GM12891 (cell line): ENCODE measurements at regions not wholly inside any gene's neighbourhood (a gene's known extent, or its start where the extent isn't known, plus 50 kb on each side); places are given as distances from the start of the nearest gene placed in this dataset.

Experiments
- POLR2A ChIP-seq: IDR thresholded peaks from 2 replicates; pipeline ENCODE4 v1.6.1; 2011; ENCODE audit warnings: low read depth, low read length, control low read depth
- TAF1 ChIP-seq: IDR thresholded peaks from 2 replicates; pipeline ENCODE4 v1.6.1; 2011; ENCODE audit warnings: low read depth, low read length, control low read depth

DNA sequence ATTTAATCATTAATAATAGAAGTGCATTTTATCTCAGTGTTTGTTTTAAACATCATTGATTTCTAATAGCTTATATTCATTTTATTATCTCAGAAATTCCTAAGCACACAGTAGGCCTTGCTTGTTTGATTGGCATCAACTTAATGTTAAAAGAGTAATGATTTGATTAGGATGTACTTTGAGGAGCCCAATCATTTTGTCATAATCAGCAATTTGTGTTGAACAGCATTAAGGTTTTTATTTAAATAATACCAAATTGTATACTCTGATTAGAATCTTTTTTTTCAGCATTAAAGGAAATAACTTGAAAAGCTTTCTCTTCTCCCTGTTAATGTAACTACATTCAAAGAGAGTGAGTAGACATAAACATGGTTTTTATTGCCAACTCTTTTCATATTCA is 2262.0 kb upstream of the TENM3 start:
- TF ChIP-seq POLR2A (no peak), TAF1 (no peak)
